ENCODE measurements at regions not wholly inside any gene's neighbourhood (a gene's known extent, or its start where the extent isn't known, plus 50 kb on each side); places are given as distances from the start of the nearest gene placed in this dataset.
"Not testable (repeated sequence)": the region's sequence is repeated elsewhere in the genome, so short reads cannot be mapped to it uniquely, and the experiment has no call there.

DNA sequence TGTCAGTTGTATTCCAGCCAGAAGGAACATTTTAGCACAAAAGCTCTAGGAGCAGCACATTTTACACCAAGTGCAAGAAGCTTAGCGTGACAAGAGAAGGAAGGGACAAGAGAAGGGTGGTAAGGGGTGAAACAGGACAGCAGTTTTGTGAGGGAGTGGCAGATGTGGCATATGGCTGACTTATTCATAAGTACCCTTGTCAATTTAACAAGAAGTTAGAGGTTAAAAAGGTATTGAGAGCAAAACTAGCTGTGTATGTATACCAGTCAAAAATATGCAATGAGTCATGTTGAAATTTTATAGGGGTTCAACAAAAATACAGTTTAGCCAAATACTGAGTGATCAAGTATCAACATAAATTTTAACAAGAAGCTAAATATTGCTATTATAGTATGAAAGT lies 561.5 kb upstream of the POT1 start:
- DNase-seq (ENCODE audit: insufficient read length, low spot score) (no peak), FAIRE-seq (no peak)

DNA sequence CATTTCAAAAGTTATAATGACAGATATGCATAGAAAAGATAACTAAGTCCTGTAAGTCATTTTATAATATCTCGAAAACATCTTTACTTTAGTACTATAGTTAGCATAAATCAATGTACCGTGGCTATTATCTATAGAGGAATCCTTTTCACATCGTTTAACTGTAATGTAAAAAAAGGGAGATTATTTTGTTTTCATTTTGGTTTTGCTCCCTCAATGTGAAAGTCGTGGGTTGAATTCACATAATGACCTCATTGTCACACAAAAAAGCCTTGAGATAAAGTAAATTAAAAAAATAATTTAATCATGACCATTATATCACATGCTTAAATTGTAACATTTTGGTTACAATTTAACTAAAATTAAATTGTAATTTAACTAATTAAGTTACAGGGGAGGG lies 560.5 kb upstream of the POT1 start:
- no peak for FAIRE-seq
- DNase-seq (ENCODE audit: insufficient read length, low spot score), result no peak

DNA sequence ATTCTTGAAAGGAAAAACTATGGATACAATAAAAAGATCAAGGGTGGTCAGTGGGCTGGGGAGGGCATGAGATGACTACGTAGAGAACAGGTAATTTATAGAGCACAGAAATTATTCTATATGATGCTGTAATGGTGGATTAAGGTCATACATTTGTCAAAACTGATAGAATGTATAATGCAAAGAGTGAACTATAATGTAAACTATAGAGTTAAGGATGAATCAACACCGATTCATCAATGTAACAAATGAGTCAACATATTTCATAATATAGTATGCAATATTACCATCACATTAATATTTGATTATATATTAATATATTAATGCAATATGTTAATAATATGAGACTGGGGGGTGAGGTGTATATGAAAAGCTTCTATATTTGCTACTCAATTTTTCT lies 555.6 kb upstream of the POT1 start:
- FAIRE-seq (no peak), DNase-seq (ENCODE audit: insufficient read length, low spot score) (no peak)

DNA sequence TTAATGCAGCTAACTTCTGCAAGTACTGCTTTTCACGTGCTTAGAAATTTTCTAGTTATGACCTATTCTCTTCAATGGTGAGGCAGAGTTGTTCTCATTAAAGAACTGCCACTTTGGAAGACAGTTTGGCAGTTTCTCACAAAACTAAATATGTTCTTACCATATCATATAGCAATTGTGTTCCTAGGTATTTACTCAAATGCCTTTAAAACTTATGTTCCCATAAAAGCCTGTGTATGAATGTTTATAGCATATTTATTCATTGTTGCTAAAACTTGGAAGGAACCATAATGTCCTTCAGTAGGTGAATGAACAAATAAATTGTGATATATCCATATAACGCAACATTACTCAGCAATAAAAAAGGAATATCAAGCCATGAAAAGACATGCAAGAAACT lies 555.1 kb upstream of the POT1 start:
- FAIRE-seq, result no peak
- no peak for DNase-seq (ENCODE audit: insufficient read length, low spot score)

DNA sequence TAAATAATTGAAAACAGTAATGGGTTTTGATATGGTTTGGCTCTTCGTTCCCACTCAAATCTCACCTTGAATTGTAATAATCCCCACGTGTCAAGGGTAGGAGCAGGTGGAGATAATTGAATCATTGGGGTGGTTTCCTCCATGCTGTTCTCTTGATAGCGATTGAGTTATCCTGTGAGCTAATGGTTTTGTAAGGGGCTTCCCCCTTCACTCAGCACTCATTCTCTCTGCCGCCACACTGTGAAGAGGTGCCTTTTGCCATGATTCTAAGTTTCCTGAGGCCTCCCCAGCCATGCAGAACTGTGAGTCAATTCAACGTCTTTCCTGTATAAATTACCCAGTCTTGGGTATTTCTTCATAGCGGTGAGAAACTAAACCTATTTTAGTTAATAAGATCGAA lies 551.7 kb upstream of the POT1 start:
- no peak for DNase-seq (ENCODE audit: insufficient read length, low spot score)
- FAIRE-seq, result no peak

DNA sequence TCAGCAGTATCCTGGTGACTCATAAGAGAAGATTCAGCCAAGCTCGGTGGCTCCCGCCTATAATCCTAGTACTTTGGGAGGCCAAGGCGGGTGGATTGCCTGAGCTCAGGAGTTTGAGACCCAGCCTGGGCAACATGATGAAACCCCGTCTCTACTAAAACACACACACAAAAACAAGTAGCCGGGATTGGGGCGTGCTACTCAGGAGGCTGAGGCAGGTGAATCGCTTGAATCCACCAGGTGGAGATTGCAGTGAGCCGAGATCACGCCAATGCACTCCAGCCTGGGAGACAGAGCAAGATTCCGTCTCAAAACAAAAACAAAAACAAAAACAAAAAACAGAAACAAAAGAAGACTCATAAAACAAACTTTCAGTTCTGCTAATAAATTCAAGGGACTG lies 551.1 kb upstream of the POT1 start:
- FAIRE-seq (no peak), DNase-seq (ENCODE audit: insufficient read length, low spot score) (no peak)

DNA sequence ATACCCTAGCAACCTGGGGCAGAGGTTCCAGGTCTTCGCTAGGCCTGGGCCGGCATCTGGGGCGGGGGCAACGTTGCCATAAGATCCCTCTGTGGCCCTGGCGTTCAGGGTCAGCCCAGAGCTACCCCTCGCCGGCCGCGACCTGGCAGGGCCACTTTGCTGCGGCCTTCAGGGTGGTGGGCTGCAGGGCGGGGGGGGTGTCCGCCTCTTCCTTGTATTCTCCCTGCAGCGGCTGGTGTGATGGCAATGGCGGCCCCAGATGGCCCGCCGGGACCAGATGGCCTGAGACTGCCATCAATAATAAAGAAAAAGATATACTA lies 539.2 kb upstream of the POT1 start:
- no peak for FAIRE-seq

DNA sequence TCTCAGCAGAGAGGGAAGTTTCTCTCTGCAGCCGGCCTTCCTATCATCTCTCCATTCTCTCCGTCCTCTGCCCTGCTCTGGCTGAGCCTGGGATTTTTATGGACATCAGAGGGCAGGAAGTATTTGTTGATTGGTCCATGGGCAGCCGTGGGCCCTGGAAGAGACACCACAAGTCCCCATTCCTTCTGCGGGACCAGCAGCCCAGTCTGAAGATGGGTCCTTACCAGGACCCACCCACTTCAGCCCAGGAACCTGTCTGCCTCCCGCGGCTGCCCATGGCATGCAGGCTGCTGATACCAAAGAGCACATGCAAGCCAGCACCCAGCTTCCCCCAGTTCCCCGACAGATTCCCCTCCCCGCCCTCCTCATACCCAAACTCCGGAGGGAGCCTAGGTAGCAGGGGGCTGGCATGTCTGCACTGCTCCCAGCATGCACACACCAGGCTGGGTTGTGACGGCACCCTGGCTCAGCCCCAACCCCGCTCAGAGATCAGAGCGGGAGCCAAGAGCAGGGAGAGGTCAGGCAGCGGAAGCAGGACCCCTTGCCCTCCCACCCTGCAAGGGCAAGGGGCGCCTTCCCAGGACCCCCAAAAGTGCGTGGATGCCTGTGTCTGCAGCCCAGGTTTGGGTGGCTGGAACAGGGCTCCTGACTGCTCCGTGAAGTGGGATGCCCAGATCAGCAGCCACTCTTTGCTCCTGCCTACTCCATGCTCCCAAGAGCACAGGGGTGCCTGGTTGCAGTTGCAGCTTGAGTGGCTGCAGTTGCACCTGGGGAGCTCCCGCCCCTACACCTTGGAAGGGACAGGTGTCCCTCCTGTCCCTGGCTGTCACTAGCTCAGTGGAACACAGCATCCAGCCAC lies 538.6 kb upstream of the POT1 start:
- FAIRE-seq, result no peak
- no peak for DNase-seq (ENCODE audit: insufficient read length, low spot score)

More for the DNA sequence above, 539.2 kb upstream of the POT1 start:
- no peak for DNase-seq (ENCODE audit: insufficient read length, low spot score)

DNA sequence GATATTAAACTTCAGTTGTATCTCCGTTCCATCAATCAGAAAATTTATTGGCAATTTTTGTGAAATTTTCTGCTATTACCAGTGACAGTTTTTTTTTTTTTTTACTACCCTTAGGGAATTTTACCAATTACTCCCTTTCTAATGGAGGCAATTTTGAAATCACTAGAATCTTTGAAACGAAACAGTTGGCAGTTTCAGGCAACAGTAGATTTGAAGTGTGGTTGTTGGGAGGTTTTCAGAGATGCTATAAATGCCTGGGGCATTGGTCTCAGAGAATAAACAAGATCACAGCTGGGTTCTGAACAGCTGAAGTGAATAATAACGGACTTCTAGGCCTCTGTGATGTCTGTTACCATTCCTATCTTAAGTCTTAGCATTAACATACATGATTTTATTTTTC lies 535.9 kb upstream of the POT1 start:
- DNase-seq (ENCODE audit: insufficient read length, low spot score), result no peak
- no peak for FAIRE-seq

DNA sequence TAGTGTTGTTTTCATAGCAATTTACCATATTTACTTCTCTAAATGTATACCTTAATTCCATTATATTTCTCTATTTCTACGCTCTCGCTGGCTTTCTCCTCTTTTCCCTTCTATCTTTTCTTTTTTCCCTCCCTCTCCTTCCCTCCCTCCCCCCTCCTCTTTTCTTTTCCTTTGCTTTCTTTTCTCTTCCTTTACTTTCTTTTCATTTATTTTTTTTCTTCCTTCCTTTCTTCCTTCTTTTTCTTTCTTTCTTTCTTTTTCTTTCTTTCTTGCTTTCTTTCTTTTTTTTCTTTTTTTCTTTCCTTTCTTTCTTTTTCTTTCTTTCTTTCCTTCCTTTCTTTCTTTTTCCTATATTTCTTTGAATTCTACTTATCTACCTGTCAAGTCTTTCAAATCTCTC lies 533.0 kb upstream of the POT1 start:
- no peak for FAIRE-seq
- DNase-seq (ENCODE audit: insufficient read length, low spot score), result no peak

DNA sequence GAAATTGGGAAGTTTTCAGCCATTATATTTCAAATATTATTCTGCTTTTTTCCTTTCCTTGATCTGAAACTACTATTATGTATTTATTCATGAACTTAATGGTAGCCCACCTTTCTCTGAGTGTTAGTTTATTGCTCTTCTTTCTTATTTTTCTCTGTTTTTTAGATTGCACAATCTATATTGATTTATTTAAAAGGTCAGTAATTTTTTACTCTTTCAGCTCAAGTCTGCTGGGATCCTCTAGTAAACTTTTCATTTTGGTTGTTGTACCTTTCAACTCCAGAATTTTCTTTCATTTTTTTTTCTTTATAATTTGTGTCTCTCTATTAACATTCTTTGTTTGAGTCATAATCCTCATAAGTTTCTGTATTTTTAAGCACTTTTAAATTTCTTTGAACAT lies 529.4 kb upstream of the POT1 start:
- FAIRE-seq (no peak), DNase-seq (ENCODE audit: insufficient read length, low spot score) (no peak)

DNA sequence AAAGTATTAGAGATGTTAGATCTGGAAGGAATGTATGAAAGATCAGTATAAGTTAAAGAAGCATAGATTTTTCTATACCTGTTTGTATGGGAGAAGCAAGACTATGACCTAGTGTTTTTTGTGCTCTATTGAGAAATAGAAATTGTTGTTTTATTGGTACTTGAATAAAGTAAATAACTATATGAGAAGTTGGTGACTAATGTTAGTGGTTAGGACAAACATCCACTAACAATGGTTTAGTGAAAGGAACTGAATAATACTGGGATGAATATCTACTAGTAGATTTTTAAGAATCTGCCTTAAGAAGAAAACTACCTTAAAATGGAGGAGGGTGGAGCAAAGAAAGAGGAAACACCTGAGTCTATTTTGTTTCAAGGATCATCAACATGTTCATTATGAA lies 521.1 kb upstream of the POT1 start:
- no peak for DNase-seq (ENCODE audit: insufficient read length, low spot score)
- FAIRE-seq, result no peak

DNA sequence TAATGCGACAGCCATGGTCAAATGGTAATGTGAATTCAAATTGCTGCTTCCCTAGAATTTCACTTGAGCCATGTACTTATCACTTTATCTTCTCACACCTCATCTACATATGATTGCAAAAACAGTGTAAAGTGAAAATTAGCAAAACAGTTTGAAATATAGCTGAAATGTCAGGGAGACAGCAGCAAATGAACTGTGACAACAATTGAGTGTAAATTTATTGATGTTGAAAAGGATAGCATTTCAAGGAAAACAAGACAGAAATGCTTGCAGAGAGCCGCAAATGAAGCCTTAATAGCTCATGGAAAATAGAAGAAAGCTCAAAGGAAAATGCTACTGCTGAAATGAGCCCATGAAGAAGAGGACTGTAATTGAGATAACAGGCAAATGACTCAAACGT lies 516.2 kb upstream of the POT1 start:
- no peak for FAIRE-seq
- no peak for DNase-seq (ENCODE audit: insufficient read length, low spot score)

DNA sequence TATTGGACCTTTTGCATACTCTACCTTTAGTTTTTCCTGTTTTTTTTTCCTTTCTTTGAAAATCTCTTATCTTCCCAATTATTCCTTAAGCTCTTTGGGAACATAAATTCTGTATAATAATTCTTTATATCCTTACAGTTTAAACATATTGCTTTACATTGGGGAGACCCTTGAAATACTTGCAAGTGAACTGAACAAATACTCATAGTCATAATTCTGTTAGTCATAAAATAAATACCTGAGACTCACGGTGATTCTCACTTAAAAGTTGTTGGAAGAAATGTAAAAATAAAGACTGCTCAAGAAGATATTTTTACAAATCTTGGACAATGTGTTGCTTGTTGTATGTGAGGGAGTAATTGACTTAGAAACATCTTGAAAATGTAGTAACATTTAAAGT lies 515.2 kb upstream of the POT1 start:
- FAIRE-seq (no peak), DNase-seq (ENCODE audit: insufficient read length, low spot score) (no peak)

DNA sequence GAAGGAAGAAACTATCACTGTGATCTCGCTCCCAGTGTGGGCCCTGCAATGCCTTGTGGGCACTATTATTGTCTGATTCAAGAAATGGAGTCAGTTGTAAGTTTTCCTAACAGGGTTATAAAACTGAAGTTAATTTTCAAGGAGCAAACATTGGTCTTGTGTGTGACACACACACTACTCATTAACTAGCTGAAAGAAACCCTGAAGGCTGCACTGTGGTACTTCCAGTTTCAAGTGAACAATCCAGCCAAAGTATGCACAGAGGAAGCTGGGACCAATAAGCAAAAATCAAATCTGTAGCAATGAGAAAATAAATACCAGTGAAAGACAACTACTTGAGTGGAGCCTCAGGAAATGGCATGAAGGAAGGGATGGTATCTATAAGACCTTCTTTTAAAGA lies 506.6 kb upstream of the POT1 start:
- DNase-seq (ENCODE audit: insufficient read length, low spot score), result no peak
- FAIRE-seq, result no peak

DNA sequence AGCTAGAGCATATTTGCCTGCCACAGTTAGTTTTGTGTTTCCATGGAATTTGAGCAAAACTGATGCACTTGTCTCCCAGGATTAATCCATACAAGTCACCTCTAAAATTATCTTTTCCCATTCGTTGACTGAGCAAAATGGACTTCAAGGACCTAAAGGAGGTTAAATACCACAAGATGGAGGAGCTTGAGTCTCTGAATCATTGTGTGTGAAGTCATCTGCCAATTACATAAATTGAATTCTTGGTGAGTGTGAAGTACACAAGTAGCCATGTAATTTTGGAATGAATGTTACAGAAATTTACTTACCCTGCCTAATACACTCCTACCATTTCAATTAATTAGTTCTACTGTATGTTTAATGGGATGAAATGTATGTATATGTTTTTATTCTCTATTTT lies 501.7 kb upstream of the POT1 start:
- no peak for DNase-seq (ENCODE audit: insufficient read length, low spot score)
- FAIRE-seq, result no peak

DNA sequence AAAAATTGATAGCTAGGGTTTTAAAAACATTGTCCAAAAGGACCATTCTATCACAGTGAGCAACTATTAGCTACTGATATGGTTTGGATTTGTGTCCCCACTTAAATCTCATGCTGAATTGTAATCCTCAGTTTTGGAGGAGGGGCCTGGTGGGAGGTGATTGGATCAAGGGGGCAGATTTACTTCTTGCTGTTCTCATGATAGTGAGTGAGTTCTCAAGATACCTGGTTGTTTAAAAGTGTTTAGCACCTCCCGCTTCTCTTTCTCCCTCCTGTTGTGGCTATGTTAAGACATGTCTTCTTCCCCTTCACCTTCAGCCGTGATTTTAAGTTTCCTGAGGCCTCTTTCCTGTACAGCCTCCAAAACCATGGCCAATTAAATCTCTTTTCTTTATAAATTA lies 500.4 kb upstream of the POT1 start:
- FAIRE-seq, result no peak

DNA sequence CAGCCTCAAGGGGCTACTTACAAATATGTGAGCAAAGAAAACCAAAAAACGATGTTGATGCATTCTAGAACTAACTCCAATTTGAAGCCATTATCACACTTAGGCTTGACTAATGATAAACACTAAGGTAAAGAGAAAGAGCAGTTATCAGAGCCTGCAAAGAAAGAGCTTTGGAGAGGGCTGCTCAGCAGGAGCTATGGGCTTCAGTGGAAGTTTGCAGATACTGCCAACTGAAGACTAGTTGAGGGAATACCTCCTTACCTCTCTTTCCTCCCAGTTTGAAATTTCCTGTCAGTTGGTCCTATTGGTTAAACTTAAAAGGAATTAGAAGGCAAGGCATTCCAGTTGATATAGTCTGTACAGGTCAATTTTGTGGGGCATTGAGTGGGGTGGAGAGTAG lies 498.1 kb upstream of the POT1 start:
- no peak for DNase-seq (ENCODE audit: insufficient read length, low spot score)
- FAIRE-seq, result no peak

More for the DNA sequence above, 500.4 kb upstream of the POT1 start:
- DNase-seq (ENCODE audit: insufficient read length, low spot score), result no peak

DNA sequence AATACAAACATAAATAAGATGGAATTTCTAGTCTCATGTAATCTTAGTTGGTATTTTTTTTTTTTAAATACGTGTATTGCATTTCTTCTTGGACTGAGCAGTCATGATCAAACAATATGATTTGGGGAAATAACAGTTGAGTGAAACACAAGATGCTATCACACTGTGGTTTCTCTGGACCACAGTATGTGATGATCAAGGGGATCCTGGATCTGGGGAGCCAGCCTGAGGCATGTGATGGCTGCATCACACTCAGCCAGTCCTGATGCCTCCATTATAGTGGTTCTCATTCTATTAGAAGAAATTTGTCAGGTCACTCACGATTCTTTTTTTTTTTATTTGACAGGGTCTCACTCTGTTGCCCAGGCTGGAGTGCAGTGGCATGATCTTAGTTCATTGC lies 495.9 kb upstream of the POT1 start:
- DNase-seq (ENCODE audit: insufficient read length, low spot score) (no peak), FAIRE-seq (no peak)

DNA sequence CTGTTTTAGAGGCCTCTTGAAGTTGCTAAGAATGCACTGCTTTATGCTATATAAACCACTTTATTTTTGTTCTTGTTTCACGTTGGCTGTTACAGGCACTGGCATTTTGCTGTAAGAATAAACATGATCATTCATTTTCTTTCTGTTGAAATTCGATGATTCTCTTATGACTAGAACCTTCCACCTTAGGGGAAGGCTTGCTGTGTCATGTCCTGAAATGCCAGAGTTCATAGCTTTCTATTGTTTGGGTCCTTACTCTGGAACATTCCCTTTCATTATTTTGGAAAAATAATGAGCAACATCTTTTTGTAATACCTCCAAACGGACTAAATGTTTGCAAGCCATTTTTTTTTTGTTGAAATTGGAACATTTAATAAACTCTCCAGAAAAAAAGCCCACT lies 495.1 kb upstream of the POT1 start:
- FAIRE-seq (no peak), DNase-seq (ENCODE audit: insufficient read length, low spot score) (no peak)

DNA sequence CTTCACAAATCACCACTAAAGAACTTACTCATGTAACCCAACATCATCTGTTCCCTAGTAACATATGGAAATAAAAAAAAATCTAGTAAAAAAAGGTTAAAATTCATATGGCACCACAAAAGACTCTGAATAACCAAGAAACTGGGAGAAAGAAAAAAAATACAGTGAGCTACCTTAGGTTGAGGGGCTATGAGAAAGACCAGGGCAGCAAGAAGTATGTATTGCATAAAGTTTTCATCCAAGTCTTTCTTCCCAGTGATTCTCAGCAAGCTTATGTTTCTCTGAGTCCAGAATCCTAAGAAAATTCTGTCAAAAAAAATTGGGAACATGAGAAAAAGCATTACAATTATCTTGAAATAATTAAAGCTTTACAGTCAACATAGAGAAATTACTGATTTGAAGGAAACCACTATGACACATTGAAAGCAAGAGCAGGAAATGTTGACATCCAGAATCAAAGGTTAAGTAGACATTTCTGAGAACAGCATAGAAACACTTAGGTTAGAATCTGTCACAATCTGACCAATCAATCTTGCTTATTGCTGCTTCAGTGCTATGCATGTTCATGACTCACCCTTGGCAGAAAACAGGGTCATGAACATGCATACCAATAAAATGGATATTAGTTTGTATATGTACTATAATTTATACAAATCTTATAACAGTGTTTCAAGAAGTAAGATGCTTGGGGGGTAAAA lies 494.0 kb upstream of the POT1 start:
- DNase-seq (ENCODE audit: insufficient read length, low spot score), result no peak
- FAIRE-seq, result no peak

DNA sequence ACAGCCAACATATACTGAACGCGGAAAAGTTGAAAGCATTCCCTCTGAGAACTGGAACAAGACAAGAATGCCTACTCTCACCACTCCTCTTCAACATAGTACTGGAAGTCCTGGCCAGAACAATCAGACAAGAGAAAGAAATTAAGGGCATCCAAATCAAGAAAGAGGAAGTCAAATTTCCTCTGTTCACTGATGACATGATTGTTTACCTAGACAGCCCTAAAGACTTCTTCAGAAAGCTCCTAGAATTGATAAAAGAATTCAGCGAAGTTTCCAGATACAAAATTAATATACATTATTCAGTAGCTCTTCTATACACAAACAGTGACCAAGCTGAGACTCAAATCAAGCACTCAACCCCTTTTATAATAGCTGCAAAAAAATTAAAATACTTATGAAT lies 491.8 kb upstream of the POT1 start:
- DNase-seq (ENCODE audit: insufficient read length, low spot score); FAIRE-seq: not testable (repeated sequence)
